ENCODE measurements at regions not wholly inside any gene's neighbourhood (a gene's known extent, or its start where the extent isn't known, plus 50 kb on each side); places are given as distances from the start of the nearest gene placed in this dataset.

DNA sequence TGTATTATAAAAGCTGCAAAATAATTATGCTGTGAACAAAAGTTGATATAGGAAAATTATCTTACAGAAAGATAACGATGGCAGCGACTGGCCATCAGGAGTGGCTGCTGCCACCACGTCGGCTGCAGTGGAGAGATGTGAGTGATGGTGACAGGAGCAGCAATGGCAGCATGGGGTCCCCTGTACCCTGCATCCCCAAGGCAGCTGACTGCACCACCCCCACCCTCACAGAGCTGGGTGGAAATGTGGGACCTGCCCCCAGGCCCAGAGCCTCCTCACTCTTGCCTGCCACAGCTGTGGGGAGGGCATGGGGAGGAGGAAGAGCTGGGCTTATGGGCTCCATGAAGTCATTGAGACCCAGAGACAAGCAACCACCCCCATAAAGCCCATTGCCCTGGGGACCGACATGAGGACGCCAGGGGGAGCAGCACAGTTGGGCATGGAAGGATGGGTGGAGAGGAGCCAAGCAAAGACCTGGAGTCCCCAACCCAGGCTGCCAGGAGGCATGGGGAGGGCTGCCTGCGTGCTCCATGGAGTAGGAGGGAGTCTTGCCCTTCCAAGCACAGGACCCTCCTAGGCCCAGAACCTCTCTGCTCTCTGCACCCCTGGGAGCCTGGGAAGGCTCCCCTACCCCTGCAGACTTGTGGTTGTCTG lies 1090.5 kb downstream of the PCDH18 start:
- TF ChIP-seq, protein P1, sequence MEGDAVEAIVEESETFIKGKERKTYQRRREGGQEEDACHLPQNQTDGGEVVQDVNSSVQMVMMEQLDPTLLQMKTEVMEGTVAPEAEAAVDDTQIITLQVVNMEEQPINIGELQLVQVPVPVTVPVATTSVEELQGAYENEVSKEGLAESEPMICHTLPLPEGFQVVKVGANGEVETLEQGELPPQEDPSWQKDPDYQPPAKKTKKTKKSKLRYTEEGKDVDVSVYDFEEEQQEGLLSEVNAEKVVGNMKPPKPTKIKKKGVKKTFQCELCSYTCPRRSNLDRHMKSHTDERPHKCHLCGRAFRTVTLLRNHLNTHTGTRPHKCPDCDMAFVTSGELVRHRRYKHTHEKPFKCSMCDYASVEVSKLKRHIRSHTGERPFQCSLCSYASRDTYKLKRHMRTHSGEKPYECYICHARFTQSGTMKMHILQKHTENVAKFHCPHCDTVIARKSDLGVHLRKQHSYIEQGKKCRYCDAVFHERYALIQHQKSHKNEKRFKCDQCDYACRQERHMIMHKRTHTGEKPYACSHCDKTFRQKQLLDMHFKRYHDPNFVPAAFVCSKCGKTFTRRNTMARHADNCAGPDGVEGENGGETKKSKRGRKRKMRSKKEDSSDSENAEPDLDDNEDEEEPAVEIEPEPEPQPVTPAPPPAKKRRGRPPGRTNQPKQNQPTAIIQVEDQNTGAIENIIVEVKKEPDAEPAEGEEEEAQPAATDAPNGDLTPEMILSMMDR (IDR thresholded peaks at IDR 0.05) = no peak
- no peak for TF ChIP-seq EZH2 (IDR thresholded peaks at IDR 0.05; ENCODE audit: borderline replicate concordance, insufficient read depth, low read depth, low read length, poor library complexity, severe bottlenecking)
